ENCODE measurements at regions not wholly inside any gene's neighbourhood (a gene's known extent, or its start where the extent isn't known, plus 50 kb on each side); places are given as distances from the start of the nearest gene placed in this dataset.

- no peak overlapping the region for H3K4me3 Mint-ChIP-seq
- H3K27me3 ChIP-seq (replicated peaks in 1 of 4; ENCODE audit: control extremely low read depth in 1 of 4, control insufficient read depth in 3 of 4, insufficient read depth in 4 of 4, low read length in 3 of 4), result no peaks in the 10 kb centered on the region
- H3K27ac Mint-ChIP-seq, result no peak overlapping the region
- intact Hi-C loops (cut with micrococcal nuclease), result no loop called here
- TF ChIP-seq CTCF (IDR thresholded peaks at IDR 0.05), result no peak
- TF ChIP-seq EZH2 (IDR thresholded peaks at IDR 0.05; ENCODE audit: borderline replicate concordance, insufficient read depth, low read depth, low read length, poor library complexity, severe bottlenecking), result no peak
- H3K27ac ChIP-seq (ENCODE audit: low read length in 2 of 2), result no peak overlapping the region
- no peak for DNase-seq
- no peaks in the 10 kb centered on the region for H3K9me3 ChIP-seq (ENCODE audit: control extremely low read depth in 1 of 3, control insufficient read depth in 2 of 3, insufficient read depth in 1 of 3, low read length in 2 of 3)
- no peak overlapping the region for H3K9ac ChIP-seq (ENCODE audit: low read length)
- no peaks in the 10 kb centered on the region for H3K4me1 Mint-ChIP-seq
- no peak overlapping the region for H3K4me2 ChIP-seq (replicated peaks; ENCODE audit: low read depth, low read length, poor library complexity, severe bottlenecking)
- no peak overlapping the region for H2AFZ ChIP-seq (ENCODE audit: insufficient read depth, low read depth, low read length, poor library complexity, severe bottlenecking)
- ChIA-PET CTCF (no interaction called here), POLR2A (no interaction called here)
- H4K20me1 ChIP-seq (ENCODE audit: control insufficient read depth, insufficient read depth, low read length, poor library complexity, severe bottlenecking), result no peaks in the 10 kb centered on the region
- no peak for ATAC-seq (ENCODE audit: low read depth)
- no peaks in the 10 kb centered on the region for H3K79me2 ChIP-seq (ENCODE audit: control insufficient read depth, insufficient read depth, low read length)
- H3K27me3 Mint-ChIP-seq, result no peaks in the 10 kb centered on the region
- H3K4me1 ChIP-seq (ENCODE audit: control insufficient read depth in 2 of 2, insufficient read depth in 2 of 2, low read length in 2 of 2), result no peaks in the 10 kb centered on the region
- H3K4me3 ChIP-seq (ENCODE audit: control extremely low read depth in 1 of 5, extremely low read depth in 1 of 5, insufficient read depth in 1 of 5, low read depth in 2 of 5, low read length in 4 of 5), result no peak overlapping the region
- no peaks in the 10 kb centered on the region for H3K9me3 Mint-ChIP-seq (ENCODE audit: insufficient read depth)
- no peaks in the 10 kb centered on the region for H3K36me3 ChIP-seq (replicated peaks in 1 of 2; ENCODE audit: control extremely low read depth in 1 of 2, control insufficient read depth in 1 of 2, extremely low read depth in 1 of 2, insufficient read depth in 2 of 2, low read length in 1 of 2)
Observed at GRCh38 chr12:59096246-59096645, 175.9 kb upstream of the LRIG3 start.

- H3K9me3 ChIP-seq (ENCODE audit: control extremely low read depth in 1 of 3, control insufficient read depth in 2 of 3, insufficient read depth in 1 of 3, low read length in 2 of 3), result no peaks in the 10 kb centered on the region
- ATAC-seq (ENCODE audit: low read depth) (no peak), DNase-seq (no peak)
- intact Hi-C loops (cut with micrococcal nuclease), result no loop called here
- Mint-ChIP-seq H3K27me3 (no peaks in the 10 kb centered on the region), H3K4me3 (no peak overlapping the region), H3K27ac (no peak overlapping the region), H3K4me1 (no peaks in the 10 kb centered on the region), H3K9me3 (ENCODE audit: insufficient read depth) (no peaks in the 10 kb centered on the region)
- no CpG with 5 or more reads among the region's 1 CpG for WGBS (ENCODE audit: insufficient coverage)
- H3K4me2 ChIP-seq (replicated peaks; ENCODE audit: low read depth, low read length, poor library complexity, severe bottlenecking), result no peak overlapping the region
- ChIA-PET POLR2A (no interaction called here), CTCF (no interaction called here)
- TF ChIP-seq CTCF (IDR thresholded peaks at IDR 0.05), result no peak
- H3K27me3 ChIP-seq (replicated peaks in 1 of 4; ENCODE audit: control extremely low read depth in 1 of 4, control insufficient read depth in 3 of 4, insufficient read depth in 4 of 4, low read length in 3 of 4), result no peaks in the 10 kb centered on the region
- H3K27ac ChIP-seq (ENCODE audit: low read length in 2 of 2), result no peak overlapping the region
- no peaks in the 10 kb centered on the region for H4K20me1 ChIP-seq (ENCODE audit: control insufficient read depth, insufficient read depth, low read length, poor library complexity, severe bottlenecking)
- no peak overlapping the region for H3K4me3 ChIP-seq (ENCODE audit: control extremely low read depth in 1 of 5, extremely low read depth in 1 of 5, insufficient read depth in 1 of 5, low read depth in 2 of 5, low read length in 4 of 5)
- H3K9ac ChIP-seq (ENCODE audit: low read length), result no peak overlapping the region
- H3K4me1 ChIP-seq (ENCODE audit: control insufficient read depth in 2 of 2, insufficient read depth in 2 of 2, low read length in 2 of 2), result no peaks in the 10 kb centered on the region
- H2AFZ ChIP-seq (ENCODE audit: insufficient read depth, low read depth, low read length, poor library complexity, severe bottlenecking), result no peak overlapping the region
- H3K79me2 ChIP-seq (ENCODE audit: control insufficient read depth, insufficient read depth, low read length), result no peaks in the 10 kb centered on the region
- H3K36me3 ChIP-seq (replicated peaks in 1 of 2; ENCODE audit: control extremely low read depth in 1 of 2, control insufficient read depth in 1 of 2, extremely low read depth in 1 of 2, insufficient read depth in 2 of 2, low read length in 1 of 2), result no peaks in the 10 kb centered on the region
Observed at GRCh38 chr12:59093073-59093772, 172.9 kb upstream of the LRIG3 start.

Measured in B cell (primary cell).